ENCODE measurements at regions not wholly inside any gene's neighbourhood (a gene's known extent, or its start where the extent isn't known, plus 50 kb on each side); places are given as distances from the start of the nearest gene placed in this dataset.

DNA sequence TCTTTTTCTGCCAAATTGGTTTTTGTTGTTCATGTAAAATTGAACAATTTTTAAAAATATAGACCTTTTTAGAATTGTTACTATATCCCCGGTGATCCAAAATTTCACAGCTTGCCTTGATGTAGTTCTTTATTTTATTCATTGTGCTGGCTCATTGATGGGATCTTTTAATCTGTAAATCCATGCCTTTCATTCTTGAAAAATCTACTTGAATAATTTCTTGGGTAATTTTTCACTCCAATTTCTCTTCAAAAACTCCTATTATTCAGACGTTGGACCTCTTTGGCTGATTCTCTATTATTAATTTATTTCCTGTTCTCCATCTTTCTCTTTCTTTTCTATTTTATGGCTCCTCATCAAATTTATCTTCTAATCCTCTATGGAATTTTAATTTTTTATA is 476.1 kb upstream of the CITED2 start:
- Mint-ChIP-seq H3K27ac (no peak overlapping the region), H3K27me3 (no peaks in the 10 kb centered on the region), H3K4me3 (no peak overlapping the region), H3K9me3 (peaks cover 1% of the 10 kb centered on the region), H3K4me1 (no peaks in the 10 kb centered on the region), H3K36me3 (no peaks in the 10 kb centered on the region)
- POLR2A ChIA-PET = no interaction called here
- ATAC-seq (ENCODE audit: low read depth) (no peak), DNase-seq (no peak)

DNA sequence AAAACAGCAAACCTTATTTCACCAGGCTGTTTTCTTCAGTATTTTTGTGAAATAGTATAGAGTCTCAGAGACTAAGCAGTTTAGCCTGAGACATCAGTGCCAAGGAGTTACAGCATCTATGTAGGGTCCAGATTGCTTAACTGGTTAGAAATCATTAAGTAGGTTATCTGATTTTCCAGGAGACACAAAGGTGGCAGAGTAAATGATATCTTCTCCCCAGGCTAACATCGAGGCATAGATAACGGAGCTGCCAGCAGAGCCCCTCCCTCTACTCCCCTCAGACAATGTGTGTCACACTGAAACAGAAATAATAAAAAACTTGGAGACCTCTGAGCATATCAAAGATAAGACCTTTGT is 473.0 kb upstream of the CITED2 start:
- no peaks in the 10 kb centered on the region for H3K27me3 Mint-ChIP-seq
- H3K4me3 Mint-ChIP-seq = no peak overlapping the region
- no peak for DNase-seq
- no peak overlapping the region for H3K27ac Mint-ChIP-seq
- no peak for ATAC-seq (ENCODE audit: low read depth)
- no peaks in the 10 kb centered on the region for H3K36me3 Mint-ChIP-seq
- POLR2A ChIA-PET = no interaction called here
- H3K4me1 Mint-ChIP-seq = no peaks in the 10 kb centered on the region
- peaks cover 1% of the 10 kb centered on the region for H3K9me3 Mint-ChIP-seq

DNA sequence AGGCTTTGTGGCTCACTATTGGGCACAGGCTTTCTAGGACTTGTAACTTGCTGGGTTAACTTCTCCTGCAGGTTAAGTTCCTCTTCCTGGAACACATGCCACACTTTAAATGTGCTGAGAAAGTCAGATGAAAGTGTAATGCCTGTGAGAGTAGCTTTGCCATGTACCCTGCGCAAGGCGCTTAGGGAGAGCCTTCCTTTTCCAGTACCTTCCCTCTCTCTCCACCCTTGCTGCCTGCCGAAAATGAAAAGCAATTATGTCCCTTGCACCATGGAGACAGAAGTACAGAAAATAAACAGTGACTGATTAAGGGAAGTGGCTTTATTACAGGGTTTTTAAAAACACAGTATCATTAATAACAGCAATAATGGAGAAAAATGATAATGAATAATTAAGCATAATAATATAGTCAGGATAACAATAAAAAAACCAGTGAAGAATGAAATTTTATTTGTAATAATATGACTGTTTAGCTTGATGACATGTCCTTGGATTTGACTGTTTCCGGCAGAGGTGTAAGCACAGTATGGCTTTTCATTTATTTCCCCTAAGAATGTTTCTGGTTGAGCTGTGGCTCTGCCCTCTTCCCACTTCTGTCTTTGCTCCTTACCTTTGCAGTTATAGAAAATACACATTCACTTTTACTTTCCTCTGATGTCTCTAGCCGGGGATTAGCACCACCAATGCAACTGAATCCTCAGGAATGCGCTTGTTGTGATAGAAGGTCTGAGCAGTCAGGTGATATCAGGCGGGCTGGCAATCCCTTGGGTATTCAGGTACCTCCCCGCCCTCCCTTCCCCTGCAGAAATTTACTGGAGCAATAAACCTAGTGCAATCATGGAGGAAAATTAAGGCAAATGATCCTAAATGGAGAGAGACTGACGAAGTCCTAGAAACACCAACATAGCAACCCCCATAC is 472.3 kb upstream of the CITED2 start:
- ATAC-seq (ENCODE audit: low read depth) (no peak), DNase-seq (no peak)
- POLR2A ChIA-PET = no interaction called here
- H3K27ac Mint-ChIP-seq = no peak overlapping the region
- H3K9me3 Mint-ChIP-seq = peaks cover 1% of the 10 kb centered on the region
- H3K27me3 Mint-ChIP-seq = no peaks in the 10 kb centered on the region
- H3K36me3 Mint-ChIP-seq = no peaks in the 10 kb centered on the region
- H3K4me1 Mint-ChIP-seq = no peaks in the 10 kb centered on the region
- H3K4me3 Mint-ChIP-seq = no peak overlapping the region

DNA sequence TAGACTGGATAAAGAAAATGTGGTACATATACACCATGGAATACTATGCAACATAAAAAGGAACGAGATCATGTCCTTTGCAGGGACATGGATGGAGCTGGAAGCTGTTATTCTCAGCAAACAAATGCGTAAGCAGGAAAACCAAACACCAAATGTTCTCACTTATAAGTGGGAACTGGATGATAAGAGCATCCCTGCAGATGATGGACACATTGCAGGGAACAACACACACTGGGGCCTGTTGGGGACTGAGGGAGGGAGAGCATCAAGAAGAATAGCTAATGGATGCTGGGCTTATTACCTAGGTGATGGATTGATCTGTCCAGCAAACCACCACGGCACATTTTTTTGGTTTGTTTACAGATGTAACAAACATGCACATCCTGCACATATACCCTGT is 470.5 kb upstream of the CITED2 start:
- no peaks in the 10 kb centered on the region for H3K4me1 Mint-ChIP-seq
- H3K27me3 Mint-ChIP-seq = no peaks in the 10 kb centered on the region
- POLR2A ChIA-PET = interaction anchor here (0.7 kb wide), 1 partner anchor 38 kb away, joined by 4 read pairs; no protein-coding TSS in a partner anchor
- no peak overlapping the region for H3K27ac Mint-ChIP-seq
- ATAC-seq (ENCODE audit: low read depth) = no peak
- H3K36me3 Mint-ChIP-seq = no peaks in the 10 kb centered on the region
- H3K9me3 Mint-ChIP-seq = peaks cover 1% of the 10 kb centered on the region
- DNase-seq = no peak
- H3K4me3 Mint-ChIP-seq = no peak overlapping the region

DNA sequence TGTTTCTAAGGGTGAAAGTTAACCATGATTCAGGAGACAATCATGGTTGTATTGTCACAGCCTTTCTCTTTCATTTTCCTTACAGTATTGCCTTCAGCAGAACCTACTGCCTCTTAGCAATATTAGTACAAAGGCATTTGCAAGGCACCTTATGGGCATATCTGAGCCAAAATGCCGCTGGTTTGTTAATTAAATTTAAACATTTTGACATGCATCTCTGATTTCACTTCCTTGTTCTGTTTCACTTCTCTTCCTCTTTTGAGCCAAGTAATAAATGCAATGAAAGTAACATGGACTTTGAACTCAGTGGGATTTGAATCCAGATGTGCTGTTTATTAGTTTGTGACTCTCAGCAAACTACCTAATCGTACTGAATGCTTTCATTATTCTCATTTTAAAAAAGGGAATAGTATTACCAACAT is 467.4 kb upstream of the CITED2 start:
- no peaks in the 10 kb centered on the region for H3K36me3 Mint-ChIP-seq
- no peak for DNase-seq
- no peak for ATAC-seq (ENCODE audit: low read depth)
- H3K4me1 Mint-ChIP-seq = no peaks in the 10 kb centered on the region
- POLR2A ChIA-PET = no interaction called here
- H3K9me3 Mint-ChIP-seq = peaks cover 1% of the 10 kb centered on the region
- no peak overlapping the region for H3K4me3 Mint-ChIP-seq
- H3K27me3 Mint-ChIP-seq = no peaks in the 10 kb centered on the region
- no peak overlapping the region for H3K27ac Mint-ChIP-seq

DNA sequence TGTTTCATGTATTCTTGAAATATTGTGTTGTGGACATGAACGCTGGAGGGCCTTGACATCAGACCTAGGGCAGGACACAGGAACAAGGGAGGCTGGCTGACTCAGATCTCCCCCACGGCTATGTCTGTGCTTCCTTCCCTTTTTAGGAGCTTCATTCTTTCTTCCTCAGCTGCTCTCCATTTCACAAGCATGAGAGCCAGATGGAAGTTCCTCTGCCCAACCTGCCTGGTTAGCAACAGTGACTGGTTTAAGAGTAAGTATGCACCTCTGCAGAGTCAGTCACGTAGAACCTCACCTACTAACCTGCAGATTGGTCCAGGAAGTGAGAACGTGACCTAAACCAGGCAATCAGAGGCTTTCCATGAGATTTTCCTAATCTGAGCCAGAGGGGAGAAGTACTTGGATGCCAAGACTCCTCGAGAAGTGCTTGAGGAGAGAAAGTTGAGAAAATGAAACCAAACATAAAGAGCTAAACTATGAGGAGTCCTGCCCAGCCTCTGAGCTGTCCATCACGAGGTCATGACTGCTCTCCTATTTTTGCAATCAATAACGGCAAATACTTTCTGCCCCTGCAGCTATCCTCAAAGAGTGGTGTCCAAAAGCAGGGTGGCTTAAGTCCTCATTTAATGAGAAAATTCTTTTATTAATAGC is 465.2 kb upstream of the CITED2 start:
- no peaks in the 10 kb centered on the region for H3K36me3 Mint-ChIP-seq
- H3K27me3 Mint-ChIP-seq = no peaks in the 10 kb centered on the region
- H3K4me3 Mint-ChIP-seq = no peak overlapping the region
- peaks cover 1% of the 10 kb centered on the region for H3K9me3 Mint-ChIP-seq
- no peak for ATAC-seq (ENCODE audit: low read depth)
- DNase-seq = no peak
- no peak overlapping the region for H3K27ac Mint-ChIP-seq
- POLR2A ChIA-PET = no interaction called here
- H3K4me1 Mint-ChIP-seq = no peaks in the 10 kb centered on the region

DNA sequence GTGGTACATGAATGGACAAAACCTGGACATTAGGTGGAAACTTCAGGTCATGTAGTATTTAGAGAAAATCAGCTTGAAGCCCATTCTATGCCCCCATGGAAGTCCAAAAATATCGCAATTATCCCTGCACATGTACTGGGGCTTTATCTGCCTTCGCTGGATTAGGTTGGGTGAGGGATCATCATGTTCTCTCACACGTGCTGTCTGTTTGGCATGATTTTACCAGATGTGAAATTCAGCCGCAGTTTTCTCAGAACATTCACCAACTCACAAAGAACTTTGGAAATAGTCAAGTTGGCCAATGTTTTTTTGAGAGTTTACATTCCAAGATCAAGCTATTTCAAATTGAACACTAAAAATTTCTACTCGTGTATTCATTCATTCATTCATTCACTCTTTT is 459.8 kb upstream of the CITED2 start:
- ATAC-seq (ENCODE audit: low read depth) (no peak), DNase-seq (no peak)
- Mint-ChIP-seq H3K4me3 (no peak overlapping the region), H3K4me1 (no peaks in the 10 kb centered on the region), H3K27me3 (no peaks in the 10 kb centered on the region), H3K27ac (no peak overlapping the region), H3K36me3 (no peaks in the 10 kb centered on the region), H3K9me3 (no peaks in the 10 kb centered on the region)
- POLR2A ChIA-PET = no interaction called here

DNA sequence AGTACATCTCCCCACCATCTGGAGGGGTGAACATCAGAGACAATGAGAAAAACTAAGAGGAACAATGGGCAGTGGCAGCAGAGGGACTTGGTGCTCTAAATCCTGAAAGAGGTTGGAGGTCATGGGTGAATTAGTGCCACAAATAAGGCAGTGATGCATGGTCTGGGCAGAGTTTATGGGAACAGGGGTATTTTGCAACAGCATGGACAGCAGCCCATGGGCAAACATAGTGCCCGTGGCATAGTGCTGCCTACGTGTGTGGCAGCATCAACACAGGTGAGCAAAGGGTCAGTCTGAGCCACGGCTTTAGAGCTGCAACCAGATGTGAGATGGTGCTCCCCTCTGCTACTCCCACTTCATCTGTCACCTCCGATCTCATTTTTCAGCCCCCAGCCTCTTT is 459.1 kb upstream of the CITED2 start:
- H3K4me3 Mint-ChIP-seq = no peak overlapping the region
- H3K36me3 Mint-ChIP-seq = no peaks in the 10 kb centered on the region
- no peaks in the 10 kb centered on the region for H3K4me1 Mint-ChIP-seq
- no peak for DNase-seq
- H3K27me3 Mint-ChIP-seq = no peaks in the 10 kb centered on the region
- ATAC-seq (ENCODE audit: low read depth) = no peak
- no peaks in the 10 kb centered on the region for H3K9me3 Mint-ChIP-seq
- H3K27ac Mint-ChIP-seq = no peak overlapping the region
- POLR2A ChIA-PET = no interaction called here

DNA sequence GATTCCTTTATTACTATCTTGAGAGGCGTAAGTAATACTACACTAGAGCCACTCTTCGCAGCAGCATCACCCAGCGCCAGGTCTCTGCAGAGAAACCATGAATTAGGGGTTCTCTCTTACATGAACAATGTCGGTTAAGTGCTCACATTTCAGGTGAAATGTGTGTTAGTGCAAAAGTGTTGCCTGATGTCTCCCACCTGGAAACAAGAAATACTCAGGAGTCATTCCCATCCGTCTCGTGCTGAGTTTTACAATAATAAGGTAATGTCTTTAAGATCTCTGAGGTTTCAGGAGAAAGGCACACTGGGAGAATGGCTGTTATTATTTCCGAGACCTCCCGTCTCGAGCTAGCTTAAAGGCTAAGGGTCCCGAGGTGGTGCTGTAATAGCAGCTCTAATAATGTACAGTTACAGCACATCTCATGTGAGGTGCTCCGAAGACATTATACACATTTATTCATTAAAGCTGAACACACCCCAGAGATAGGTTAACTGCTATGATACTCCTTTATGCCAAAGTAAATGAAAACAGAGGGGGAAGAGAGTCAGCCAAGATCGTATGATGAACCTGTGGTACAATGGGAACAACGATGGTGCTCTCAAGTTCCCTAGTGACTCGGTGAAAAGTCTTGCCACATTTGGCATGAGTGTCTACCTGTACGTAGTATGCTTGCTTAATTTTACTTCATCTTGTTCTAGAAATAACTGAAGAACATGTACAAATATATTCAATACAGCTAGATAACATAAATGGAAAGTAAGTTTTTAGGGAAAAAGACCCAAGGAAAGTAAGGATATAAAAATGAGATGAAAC is 458.3 kb upstream of the CITED2 start:
- H3K27me3 Mint-ChIP-seq = no peaks in the 10 kb centered on the region
- no peak overlapping the region for H3K27ac Mint-ChIP-seq
- POLR2A ChIA-PET = no interaction called here
- H3K36me3 Mint-ChIP-seq = no peaks in the 10 kb centered on the region
- ATAC-seq (ENCODE audit: low read depth) = no peak
- no peak for DNase-seq
- H3K4me1 Mint-ChIP-seq = no peaks in the 10 kb centered on the region
- no peak overlapping the region for H3K4me3 Mint-ChIP-seq
- no peaks in the 10 kb centered on the region for H3K9me3 Mint-ChIP-seq

DNA sequence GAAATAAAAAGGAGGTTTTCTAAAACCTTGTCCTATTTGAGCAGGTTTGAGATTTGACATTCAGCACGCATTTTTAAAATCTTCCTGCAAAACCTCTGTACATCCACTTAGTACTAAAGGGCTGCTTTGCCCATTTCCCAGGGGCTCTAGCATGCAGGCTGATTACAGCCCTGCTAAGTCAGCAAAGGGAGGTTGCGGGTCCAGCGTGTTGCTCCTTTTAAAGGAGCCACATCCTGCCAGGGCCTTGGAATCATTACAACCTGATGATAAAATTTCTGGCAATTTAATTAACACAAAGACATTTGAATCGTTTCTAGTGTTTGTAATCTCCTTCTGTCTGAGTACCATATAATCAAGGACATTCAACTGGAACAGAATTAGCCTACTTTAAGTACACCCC is 455.1 kb upstream of the CITED2 start:
- no peaks in the 10 kb centered on the region for H3K9me3 Mint-ChIP-seq
- H3K4me3 Mint-ChIP-seq = no peak overlapping the region
- POLR2A ChIA-PET = no interaction called here
- DNase-seq (no peak), ATAC-seq (ENCODE audit: low read depth) (no peak)
- no peak overlapping the region for H3K27ac Mint-ChIP-seq
- H3K4me1 Mint-ChIP-seq = no peaks in the 10 kb centered on the region
- no peaks in the 10 kb centered on the region for H3K36me3 Mint-ChIP-seq
- peaks cover 4% of the 10 kb centered on the region for H3K27me3 Mint-ChIP-seq

DNA sequence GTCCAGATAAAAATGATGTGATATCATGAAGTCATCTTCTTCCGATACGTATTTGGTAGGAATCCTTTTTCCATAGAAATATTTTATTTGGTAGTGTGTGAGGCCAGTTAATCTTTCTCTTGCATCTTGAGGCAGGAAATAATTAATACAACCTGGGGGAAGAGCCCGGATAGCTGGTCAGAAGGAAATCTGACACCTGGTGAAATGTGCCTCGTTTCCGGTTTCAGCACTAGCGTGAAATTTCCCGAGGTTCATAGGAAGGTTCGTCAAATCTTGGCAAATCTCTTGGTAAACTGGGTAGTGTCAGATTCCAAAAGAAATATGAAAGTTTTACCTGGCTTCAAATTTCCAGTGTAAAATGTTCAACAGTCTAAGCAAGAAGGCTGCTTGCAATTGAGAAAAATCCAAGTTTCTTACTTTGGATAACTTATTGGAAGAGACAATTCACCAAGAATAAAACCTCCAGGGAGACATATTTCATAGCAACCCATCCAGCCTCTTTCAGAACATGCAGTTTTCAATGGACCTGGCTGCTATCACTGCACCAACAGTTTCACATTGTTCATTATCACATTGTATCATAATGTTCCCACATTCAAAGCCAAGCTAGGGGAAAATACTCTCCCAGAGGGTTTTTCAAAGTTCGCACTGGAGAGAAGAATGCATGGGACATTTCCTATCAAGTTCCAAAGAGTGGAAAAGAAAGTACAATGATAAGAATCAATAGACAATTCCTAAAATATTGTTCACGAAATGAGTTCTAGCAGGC is 454.5 kb upstream of the CITED2 start:
- no peak for DNase-seq
- no peak overlapping the region for H3K4me3 Mint-ChIP-seq
- POLR2A ChIA-PET = no interaction called here
- H3K27me3 Mint-ChIP-seq = peaks cover 4% of the 10 kb centered on the region
- no peaks in the 10 kb centered on the region for H3K9me3 Mint-ChIP-seq
- H3K27ac Mint-ChIP-seq = no peak overlapping the region
- no peaks in the 10 kb centered on the region for H3K4me1 Mint-ChIP-seq
- no peak for ATAC-seq (ENCODE audit: low read depth)
- no peaks in the 10 kb centered on the region for H3K36me3 Mint-ChIP-seq

DNA sequence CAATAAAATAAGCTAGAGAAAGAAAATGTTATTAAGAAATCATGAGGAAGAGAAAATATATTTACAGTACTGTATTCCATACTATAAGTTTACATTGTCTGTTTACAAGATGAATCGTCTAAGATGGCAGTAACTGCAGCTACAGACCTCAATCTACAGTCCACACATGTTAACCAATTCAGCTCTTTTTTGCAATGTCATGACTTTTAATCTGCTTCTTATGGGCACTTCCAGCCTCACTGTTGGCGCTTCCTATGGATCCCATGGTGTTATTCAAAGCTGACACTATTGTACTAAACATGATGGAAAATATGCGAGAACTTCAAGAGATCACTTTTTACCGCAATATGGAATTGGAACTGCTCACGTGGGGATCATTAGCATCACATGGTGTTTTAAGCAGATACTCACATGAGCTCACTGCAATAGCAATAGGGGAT is 451.5 kb upstream of the CITED2 start:
- Mint-ChIP-seq H3K27me3 (peaks cover 12% of the 10 kb centered on the region), H3K4me1 (no peaks in the 10 kb centered on the region), H3K27ac (no peak overlapping the region), H3K4me3 (no peak overlapping the region), H3K9me3 (no peaks in the 10 kb centered on the region), H3K36me3 (no peaks in the 10 kb centered on the region)
- ATAC-seq (ENCODE audit: low read depth) (no peak), DNase-seq (no peak)
- POLR2A ChIA-PET = no interaction called here

DNA sequence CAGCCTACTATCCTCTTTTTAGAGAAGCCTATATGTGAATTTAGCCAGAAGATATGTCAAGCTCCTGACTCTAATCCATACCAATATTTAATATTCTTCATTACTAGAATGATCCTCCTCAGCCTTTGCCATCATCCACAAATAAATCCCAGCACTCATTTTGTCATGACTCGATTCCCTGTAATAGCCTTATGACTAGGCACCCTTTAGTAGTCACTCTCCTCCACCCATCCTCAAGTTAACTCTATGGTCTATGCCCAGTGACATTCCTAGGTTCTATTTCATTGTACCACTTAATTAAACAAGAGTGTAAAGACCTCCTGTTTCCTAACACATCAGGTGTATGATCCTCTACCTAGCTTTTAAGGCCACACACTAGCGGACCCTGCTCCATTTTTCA is 450.4 kb upstream of the CITED2 start:
- ATAC-seq (ENCODE audit: low read depth) (no peak), DNase-seq (no peak)
- Mint-ChIP-seq H3K9me3 (no peaks in the 10 kb centered on the region), H3K36me3 (no peaks in the 10 kb centered on the region), H3K27me3 (peaks cover 12% of the 10 kb centered on the region), H3K4me3 (no peak overlapping the region), H3K4me1 (no peaks in the 10 kb centered on the region), H3K27ac (no peak overlapping the region)
- POLR2A ChIA-PET = no interaction called here

Data from activated naive CD8-positive, alpha-beta T cell treated with anti-CD3 and anti-CD28 coated beads, Interleukin-2, amount 10 ng/mL, durations not matched to agents 7 days and 5 days (primary cell).